ENCODE measurements at regions not wholly inside any gene's neighbourhood (a gene's known extent, or its start where the extent isn't known, plus 50 kb on each side); places are given as distances from the start of the nearest gene placed in this dataset.
"Not testable (repeated sequence)": the region's sequence is repeated elsewhere in the genome, so short reads cannot be mapped to it uniquely, and the experiment has no call there.

- 75 to 76% methylated on average over 2 of the region's 2 CpGs for WGBS, 2 donors
- intact Hi-C loops (cut with DNase I) = no loop called here
- H3K4me1 ChIP-seq = no peaks in the 10 kb centered on the region
- H3K9me3 ChIP-seq = peaks cover 0 to 18% (median 0%) of the 10 kb centered on the region in 11 donors
- DNase-seq (no peak), ATAC-seq (no peak)
- peaks cover 0 to 4% (median 0%) of the 10 kb centered on the region in 7 donors for H3K27me3 ChIP-seq
- H3K36me3 ChIP-seq = no peaks in the 10 kb centered on the region
- no peak overlapping the region for H3K4me3 ChIP-seq
- no peak overlapping the region for H3K27ac ChIP-seq
- TF ChIP-seq, protein P1, sequence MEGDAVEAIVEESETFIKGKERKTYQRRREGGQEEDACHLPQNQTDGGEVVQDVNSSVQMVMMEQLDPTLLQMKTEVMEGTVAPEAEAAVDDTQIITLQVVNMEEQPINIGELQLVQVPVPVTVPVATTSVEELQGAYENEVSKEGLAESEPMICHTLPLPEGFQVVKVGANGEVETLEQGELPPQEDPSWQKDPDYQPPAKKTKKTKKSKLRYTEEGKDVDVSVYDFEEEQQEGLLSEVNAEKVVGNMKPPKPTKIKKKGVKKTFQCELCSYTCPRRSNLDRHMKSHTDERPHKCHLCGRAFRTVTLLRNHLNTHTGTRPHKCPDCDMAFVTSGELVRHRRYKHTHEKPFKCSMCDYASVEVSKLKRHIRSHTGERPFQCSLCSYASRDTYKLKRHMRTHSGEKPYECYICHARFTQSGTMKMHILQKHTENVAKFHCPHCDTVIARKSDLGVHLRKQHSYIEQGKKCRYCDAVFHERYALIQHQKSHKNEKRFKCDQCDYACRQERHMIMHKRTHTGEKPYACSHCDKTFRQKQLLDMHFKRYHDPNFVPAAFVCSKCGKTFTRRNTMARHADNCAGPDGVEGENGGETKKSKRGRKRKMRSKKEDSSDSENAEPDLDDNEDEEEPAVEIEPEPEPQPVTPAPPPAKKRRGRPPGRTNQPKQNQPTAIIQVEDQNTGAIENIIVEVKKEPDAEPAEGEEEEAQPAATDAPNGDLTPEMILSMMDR (IDR thresholded peaks at IDR 0.05) = no peak
Observed at GRCh38 chr2:36123995-36124394, 231.6 kb upstream of the CRIM1 start.

DNA sequence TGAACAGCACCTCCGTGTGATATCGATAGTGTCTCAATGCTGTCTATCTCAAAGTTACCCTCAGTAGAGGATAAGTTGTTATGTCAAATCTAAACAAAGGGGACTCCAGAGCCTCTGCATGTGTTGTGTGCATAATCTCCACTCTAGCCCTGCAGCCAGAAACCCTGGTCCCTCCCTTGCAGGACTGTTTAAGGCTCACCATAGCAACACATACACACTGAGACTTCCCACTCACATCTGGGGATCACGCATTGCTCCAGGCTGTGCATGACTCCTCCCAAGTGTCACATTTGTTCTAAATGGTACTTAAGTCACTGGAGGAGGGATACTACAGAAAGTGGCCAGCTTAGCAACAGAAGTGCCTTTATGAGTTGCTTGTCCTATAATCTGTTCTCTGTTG is 258.6 kb upstream of the CRIM1 start:
- intact Hi-C loops (cut with DNase I) = no loop called here
- no peak for ATAC-seq
- WGBS, 2 donors = 83 to 85% methylated on average over 3 of the region's 3 CpGs

DNA sequence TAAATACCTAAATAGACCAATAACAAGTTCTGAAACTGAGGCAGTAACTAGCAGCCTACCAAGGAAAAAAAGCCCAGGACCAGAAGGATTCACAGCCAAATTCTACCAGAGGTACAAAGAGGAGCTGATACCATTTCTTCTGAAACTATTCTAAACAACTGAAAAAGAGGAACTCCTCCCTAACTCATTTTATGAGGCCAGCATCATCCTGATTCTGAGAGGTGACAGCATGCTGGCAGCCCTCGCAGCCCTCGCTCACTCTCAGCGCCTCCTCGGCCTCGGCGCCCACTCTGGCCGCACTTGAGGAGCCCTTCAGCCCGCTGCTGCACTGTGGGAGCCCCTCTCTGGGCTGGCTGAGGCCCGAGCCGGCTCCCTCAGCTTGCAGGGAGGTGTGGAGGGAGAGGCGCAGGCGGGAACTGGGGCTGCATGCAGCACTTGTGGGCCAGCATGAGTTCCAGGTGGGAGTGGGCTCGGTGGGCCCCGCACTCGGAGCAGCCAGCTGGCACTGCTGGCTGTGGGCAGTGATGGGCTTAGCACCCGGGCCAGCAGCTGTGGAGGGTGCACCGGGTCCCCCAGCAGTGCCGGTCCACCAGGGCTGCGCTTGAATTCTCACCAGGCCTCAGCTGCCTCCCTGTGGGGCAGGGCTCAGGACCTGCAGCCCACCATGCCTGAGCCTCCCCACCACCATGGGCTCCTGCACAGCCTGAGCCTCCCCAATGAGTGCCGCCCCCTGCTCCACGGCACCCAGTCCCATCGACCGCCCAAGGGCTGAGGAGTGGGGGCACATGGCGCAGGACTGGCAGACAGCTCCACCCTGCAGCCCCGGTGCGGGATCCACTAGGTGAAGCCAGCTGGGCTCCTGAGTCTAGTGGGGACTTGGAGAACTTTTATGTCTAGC is 263.5 kb upstream of the CRIM1 start:
- H3K27ac ChIP-seq; ATAC-seq; H3K27me3 ChIP-seq; intact Hi-C loops (cut with DNase I); DNase-seq; H3K36me3 ChIP-seq; H3K4me1 ChIP-seq; H3K4me3 ChIP-seq: not testable (repeated sequence)
- WGBS, 2 donors = 91 to 92% methylated on average over 25 to 26 of the region's 26 CpGs
- H3K9me3 ChIP-seq = peaks cover 0 to 26% (median 0%) of the 10 kb centered on the region in 11 donors

More for the DNA sequence above, 258.6 kb upstream of the CRIM1 start:
- no peaks in the 10 kb centered on the region for H3K4me1 ChIP-seq
- H3K27ac ChIP-seq = no peak overlapping the region
- H3K4me3 ChIP-seq = no peak overlapping the region
- H3K27me3 ChIP-seq = no peaks in the 10 kb centered on the region
- H3K9me3 ChIP-seq = peaks cover 0 to 27% (median 0%) of the 10 kb centered on the region in 11 donors
- H3K36me3 ChIP-seq = no peaks in the 10 kb centered on the region
- no peak for DNase-seq
- TF ChIP-seq, protein P1 (IDR thresholded peaks at IDR 0.05) = no peak

GRCh38 chr2:36088716-36089328 is 266.8 kb upstream of the CRIM1 start:
- Histone ChIP-seq H3K27me3 (peaks cover 0 to 9% (median 0%) of the 10 kb centered on the region in 7 donors), H3K27ac (no peak overlapping the region), H3K9me3 (peaks cover 0 to 8% (median 0%) of the 10 kb centered on the region in 11 donors), H3K4me1 (no peaks in the 10 kb centered on the region), H3K4me3 (no peak overlapping the region), H3K36me3 (no peaks in the 10 kb centered on the region)
- 70 to 72% methylated on average over 4 of the region's 4 CpGs for WGBS, 2 donors
- TF ChIP-seq, protein P1 (IDR thresholded peaks at IDR 0.05) = no peak
- intact Hi-C loops (cut with DNase I) = no loop called here
- ATAC-seq = no peak
- no peak for DNase-seq

All from heart right ventricle (tissue), 16 donors.